ENCODE measurements at regions not wholly inside any gene's neighbourhood (a gene's known extent, or its start where the extent isn't known, plus 50 kb on each side); places are given as distances from the start of the nearest gene placed in this dataset.
A peak's percentile ranks its signal among the peaks of the same experiment; 100 is the strongest.

DNA sequence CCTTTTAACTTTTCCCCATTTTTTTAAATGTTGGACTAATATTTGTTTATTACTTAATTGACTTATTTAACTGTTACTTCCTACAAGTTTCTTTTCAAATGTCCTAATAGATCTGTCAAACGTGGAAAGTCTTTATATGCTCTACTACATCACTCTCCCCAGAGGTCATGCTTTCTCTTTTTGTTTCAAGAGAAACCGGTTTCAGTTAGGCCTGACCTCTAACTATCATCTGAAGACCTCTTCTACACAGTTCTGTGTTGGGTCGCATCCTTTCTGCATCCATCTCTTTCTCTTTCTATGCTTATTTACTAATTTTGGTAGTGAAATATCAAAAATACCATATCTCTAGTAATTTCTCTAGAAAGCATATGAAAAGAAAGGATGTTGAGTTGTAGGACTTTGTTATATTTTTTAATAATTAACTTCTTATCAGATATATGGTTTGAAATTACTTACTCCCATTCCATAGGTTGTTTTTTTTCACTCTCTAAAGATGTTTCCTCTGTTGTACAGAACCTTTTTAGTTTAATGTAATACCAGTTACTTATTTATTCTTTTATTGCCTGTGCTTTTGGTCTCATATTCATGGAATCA lies 781.2 kb upstream of the ARPP21 start:
- DNase-seq (ENCODE audit: low read depth): no peak
- H3K4me3 ChIP-seq (ENCODE audit: low read length): no peak overlapping the region
- TF ChIP-seq, protein P1, sequence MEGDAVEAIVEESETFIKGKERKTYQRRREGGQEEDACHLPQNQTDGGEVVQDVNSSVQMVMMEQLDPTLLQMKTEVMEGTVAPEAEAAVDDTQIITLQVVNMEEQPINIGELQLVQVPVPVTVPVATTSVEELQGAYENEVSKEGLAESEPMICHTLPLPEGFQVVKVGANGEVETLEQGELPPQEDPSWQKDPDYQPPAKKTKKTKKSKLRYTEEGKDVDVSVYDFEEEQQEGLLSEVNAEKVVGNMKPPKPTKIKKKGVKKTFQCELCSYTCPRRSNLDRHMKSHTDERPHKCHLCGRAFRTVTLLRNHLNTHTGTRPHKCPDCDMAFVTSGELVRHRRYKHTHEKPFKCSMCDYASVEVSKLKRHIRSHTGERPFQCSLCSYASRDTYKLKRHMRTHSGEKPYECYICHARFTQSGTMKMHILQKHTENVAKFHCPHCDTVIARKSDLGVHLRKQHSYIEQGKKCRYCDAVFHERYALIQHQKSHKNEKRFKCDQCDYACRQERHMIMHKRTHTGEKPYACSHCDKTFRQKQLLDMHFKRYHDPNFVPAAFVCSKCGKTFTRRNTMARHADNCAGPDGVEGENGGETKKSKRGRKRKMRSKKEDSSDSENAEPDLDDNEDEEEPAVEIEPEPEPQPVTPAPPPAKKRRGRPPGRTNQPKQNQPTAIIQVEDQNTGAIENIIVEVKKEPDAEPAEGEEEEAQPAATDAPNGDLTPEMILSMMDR (IDR thresholded peaks at IDR 0.05; ENCODE audit: insufficient read depth, low read depth, low read length, missing control alignments): no peak

DNA sequence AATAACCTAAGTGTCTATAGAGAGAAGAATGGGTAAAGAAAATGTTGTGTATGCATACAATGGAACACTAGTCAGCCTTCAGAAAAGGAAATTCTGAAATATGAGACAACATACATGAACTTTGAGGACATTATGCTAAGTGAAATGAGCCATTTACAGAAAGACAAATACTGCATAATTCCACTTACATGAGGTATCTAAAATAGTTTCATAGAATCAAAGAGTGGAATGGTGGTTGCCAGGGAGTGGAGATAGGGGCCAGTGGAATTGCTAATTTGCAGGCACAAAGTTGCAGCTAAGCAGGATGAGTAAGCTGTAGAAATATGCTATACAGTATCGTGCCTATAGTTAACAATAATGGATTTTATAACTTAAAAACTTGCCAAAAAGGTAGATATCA lies 779.6 kb upstream of the ARPP21 start:
- no peak for DNase-seq (ENCODE audit: low read depth)
- TF ChIP-seq, protein P1 (IDR thresholded peaks at IDR 0.05; ENCODE audit: insufficient read depth, low read depth, low read length, missing control alignments): no peak
- H3K4me3 ChIP-seq (ENCODE audit: low read length): no peak overlapping the region

DNA sequence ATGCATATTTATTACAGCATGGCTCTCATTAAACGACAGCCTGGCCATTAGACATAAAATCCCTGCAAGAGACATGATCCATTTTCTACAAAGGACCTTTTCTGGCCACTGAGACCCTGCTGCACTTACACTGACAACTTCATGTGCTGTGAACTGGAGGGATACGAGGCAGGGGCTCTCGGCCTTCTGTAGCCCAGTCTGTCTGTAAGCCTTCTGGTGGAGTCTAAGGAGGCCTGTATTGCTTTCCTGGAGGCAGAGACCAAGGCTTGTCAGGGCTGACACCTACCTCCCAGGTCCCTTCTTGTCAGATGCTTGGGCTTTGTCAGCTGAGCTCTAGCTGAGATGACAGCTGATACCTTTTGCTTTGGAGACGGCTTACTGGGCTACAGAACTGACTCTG lies 776.9 kb upstream of the ARPP21 start:
- no peak for DNase-seq (ENCODE audit: low read depth)
- H3K4me3 ChIP-seq (ENCODE audit: low read length): no peak overlapping the region
- TF ChIP-seq, protein P1 (IDR thresholded peaks at IDR 0.05; ENCODE audit: insufficient read depth, low read depth, low read length, missing control alignments): no peak

DNA sequence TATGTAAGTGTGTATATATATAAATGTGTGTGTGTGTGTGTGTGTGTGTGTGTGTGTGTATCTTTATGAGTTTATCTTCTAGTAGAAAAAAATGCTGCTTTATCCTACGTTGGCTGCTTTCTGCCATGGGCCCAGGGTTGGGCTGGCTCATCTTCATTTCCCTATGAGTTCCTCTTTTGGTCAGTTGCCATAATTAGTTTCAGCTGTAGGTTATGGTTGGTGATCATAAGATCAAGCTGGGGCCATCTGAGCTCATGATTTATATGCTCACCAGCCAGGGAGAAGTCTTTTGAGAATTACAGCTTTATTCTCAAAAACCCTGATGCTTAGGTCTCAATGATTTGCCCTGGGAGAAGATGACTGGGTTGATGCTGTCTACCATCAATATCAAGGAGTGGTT lies 775.8 kb upstream of the ARPP21 start:
- TF ChIP-seq, protein P1 (IDR thresholded peaks at IDR 0.05; ENCODE audit: insufficient read depth, low read depth, low read length, missing control alignments): no peak
- no peak overlapping the region for H3K4me3 ChIP-seq (ENCODE audit: low read length)
- no peak for DNase-seq (ENCODE audit: low read depth)

DNA sequence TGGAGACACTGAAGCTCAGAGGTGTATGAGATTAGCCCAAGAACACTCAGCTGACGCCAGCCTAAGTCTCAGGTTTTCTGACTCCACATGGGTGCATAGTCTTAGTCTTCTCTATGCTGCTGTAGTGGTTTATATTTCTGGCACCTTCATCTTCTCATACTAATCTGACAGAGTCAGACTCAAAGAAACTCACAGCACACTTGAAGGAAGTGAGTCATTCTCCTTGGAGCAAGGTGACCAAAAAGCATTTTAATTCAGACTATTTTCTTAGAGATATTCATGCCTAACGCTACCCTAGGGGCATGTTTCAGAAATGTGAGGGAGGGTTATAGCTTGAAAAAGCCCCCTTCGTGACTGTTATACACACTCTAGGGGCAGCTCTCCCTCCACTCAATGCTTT lies 775.3 kb upstream of the ARPP21 start:
- no peak overlapping the region for H3K4me3 ChIP-seq (ENCODE audit: low read length)
- TF ChIP-seq, protein P1 (IDR thresholded peaks at IDR 0.05; ENCODE audit: insufficient read depth, low read depth, low read length, missing control alignments): no peak
- peak; percentile 2 for DNase-seq (ENCODE audit: low read depth)

DNA sequence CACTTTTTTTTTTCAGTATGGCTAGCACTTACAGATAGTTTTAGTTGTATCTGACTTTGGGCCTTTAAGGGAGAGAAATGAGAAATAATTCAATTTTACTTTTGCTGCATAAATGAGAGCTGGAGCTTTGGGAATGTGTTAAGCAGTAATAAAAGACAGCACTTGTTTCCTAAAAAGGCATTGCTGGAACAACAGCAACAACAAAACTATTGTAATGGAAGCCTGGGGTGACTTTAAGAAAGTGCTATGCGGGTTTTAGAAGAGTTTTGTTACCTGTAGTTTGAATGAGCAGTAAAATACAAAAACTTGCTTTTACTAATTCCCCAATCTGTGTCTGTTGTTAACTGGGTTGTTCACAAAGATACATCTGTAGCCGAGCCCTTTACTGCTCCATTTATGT lies 774.0 kb upstream of the ARPP21 start:
- TF ChIP-seq, protein P1 (IDR thresholded peaks at IDR 0.05; ENCODE audit: insufficient read depth, low read depth, low read length, missing control alignments): no peak
- no peak overlapping the region for H3K4me3 ChIP-seq (ENCODE audit: low read length)
- DNase-seq (ENCODE audit: low read depth): no peak

DNA sequence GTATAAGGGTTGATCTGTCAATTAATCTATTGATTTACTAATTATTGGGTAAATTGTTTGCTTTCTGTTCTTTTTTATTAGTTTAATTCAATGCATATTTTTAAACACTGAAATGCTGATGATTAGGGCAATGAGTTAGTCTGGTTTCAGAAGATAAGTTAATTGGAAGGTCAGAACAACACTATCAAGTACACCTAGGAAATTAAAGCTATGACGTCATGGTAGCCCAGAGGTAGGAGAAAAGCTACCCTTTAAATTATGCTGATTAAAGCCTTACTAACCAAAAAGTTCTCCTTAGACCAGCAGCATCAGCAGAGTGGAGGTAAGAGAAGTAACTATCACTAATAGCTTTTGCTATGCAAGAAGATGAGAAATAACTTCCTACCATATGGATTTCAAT lies 770.4 kb upstream of the ARPP21 start:
- no peak overlapping the region for H3K4me3 ChIP-seq (ENCODE audit: low read length)
- DNase-seq (ENCODE audit: low read depth): no peak
- TF ChIP-seq, protein P1 (IDR thresholded peaks at IDR 0.05; ENCODE audit: insufficient read depth, low read depth, low read length, missing control alignments): no peak
